Body of pancreas (tissue), 4 donors: ENCODE measurements at regions not wholly inside any gene's neighbourhood (a gene's known extent, or its start where the extent isn't known, plus 50 kb on each side); places are given as distances from the start of the nearest gene placed in this dataset.

Experiments used
- ATAC-seq: fragments of 150-250 bp; one replicate; pipeline ENCODE4 v1.9.1; 2016
- DNase-seq, 4 donors: peaks; one replicate each; pipeline ENCODE4 v3.0.0-alpha.2; 2019
- H3K27ac ChIP-seq, 4 donors: fragments of 200-600 bp; sonication (generic); 1 replicate in 3 of 4; 2 replicates in 1 of 4; pipeline versions ENCODE4 v1.5.1 to v1.6.1; 2016 to 2019; ENCODE audit warnings: mild to moderate bottlenecking in 1 of 4, mixed read lengths in 1 of 4, moderate library complexity in 1 of 4
- H3K27me3 ChIP-seq, 2 donors: fragments of 200-600 bp; sonication (generic); one replicate each; pipeline ENCODE4 v1.6.0; 2016; ENCODE audit warnings: mild to moderate bottlenecking in 1 of 2
- H3K36me3 ChIP-seq, 2 donors: fragments of 200-600 bp; sonication (generic); replicated peaks in 1 of 2; 2 replicates each; pipeline ENCODE4 v1.5.1; 2016; ENCODE audit warnings: low read depth in 2 of 2; ENCODE audit not compliant: insufficient read depth in 1 of 2
- H3K4me1 ChIP-seq: fragments of 200-600 bp; sonication (generic); one replicate; pipeline ENCODE4 v1.6.0; 2016
- H3K4me3 ChIP-seq, 2 donors: fragments of 200-600 bp; sonication (generic); 1 replicate in 1 of 2; 2 replicates in 1 of 2; pipeline ENCODE4 v1.5.1; 2016 to 2019
- H3K9me3 ChIP-seq, 3 donors: fragments of 200-600 bp; sonication (generic); 1 replicate in 2 of 3; 2 replicates in 1 of 3; pipeline ENCODE4 v1.5.1; 2016
- CTCF ChIP-seq, 7 experiments: fragments of 450-650 bp in 4 of 7; fragments of 200-600 bp in 3 of 7; sonication (generic) in 3 of 7; IDR thresholded peaks; one replicate each; pipeline ENCODE4 v1.5.1; 2016 to 2019; ENCODE audit warnings: antibody characterized with exemption in 7 of 7
- POLR2A ChIP-seq, 3 donors: fragments of 450-650 bp; IDR thresholded peaks; one replicate each; pipeline ENCODE4 v1.6.1; 2016; ENCODE audit warnings: antibody characterized with exemption in 3 of 3, mild to moderate bottlenecking in 2 of 3
- WGBS, 2 donors: methylation state at CpG; one replicate each; pipeline ENCODE4 v1.1.5; 2017; 5-methylcytosine and 5-hydroxymethylcytosine counted together
- intact Hi-C: fragments of 100-400 bp; cut with DNase I; formaldehyde crosslinking; loops from one replicate; pipeline ENCODE4 v1.15.1; 2023

- DNase-seq (no peak), ATAC-seq (no peak)
- TF ChIP-seq POLR2A (IDR thresholded peaks at IDR 0.05) (no peak), CTCF (IDR thresholded peaks at IDR 0.05) (no peak)
- H3K4me3 ChIP-seq: no peak overlapping the region
- 54 to 74% methylated on average over 5 of the region's 5 CpGs for WGBS, 2 donors
- no peak overlapping the region for H3K27ac ChIP-seq
- intact Hi-C loops: no loop called here
- H3K36me3 ChIP-seq: no peaks in the 10 kb centered on the region
- no peaks in the 10 kb centered on the region for H3K4me1 ChIP-seq
- H3K9me3 ChIP-seq: no peaks in the 10 kb centered on the region
- H3K27me3 ChIP-seq: no peaks in the 10 kb centered on the region
Measured at GRCh38 chr18:42417189-42417588, 462.2 kb downstream of the PIK3C3 start.

GRCh38 chr18:42418121-42418520 is 463.1 kb downstream of the PIK3C3 start:
- TF ChIP-seq POLR2A (IDR thresholded peaks at IDR 0.05): no peak
- no peak for TF ChIP-seq CTCF (IDR thresholded peaks at IDR 0.05)
- intact Hi-C loops: no loop called here
- no peak overlapping the region for H3K27ac ChIP-seq
- no peaks in the 10 kb centered on the region for H3K4me1 ChIP-seq
- no peaks in the 10 kb centered on the region for H3K27me3 ChIP-seq
- no peak for DNase-seq
- H3K9me3 ChIP-seq: no peaks in the 10 kb centered on the region
- no peaks in the 10 kb centered on the region for H3K36me3 ChIP-seq
- no peak overlapping the region for H3K4me3 ChIP-seq
- ATAC-seq: no peak
- 38 to 46% methylated on average over 1 of the region's 1 CpG for WGBS, 2 donors

- H3K4me3 ChIP-seq: no peak overlapping the region
- H3K36me3 ChIP-seq: no peaks in the 10 kb centered on the region
- intact Hi-C loops: no loop called here
- H3K27ac ChIP-seq: no peak overlapping the region
- ATAC-seq (no peak), DNase-seq (no peak)
- H3K4me1 ChIP-seq: no peaks in the 10 kb centered on the region
- no peaks in the 10 kb centered on the region for H3K27me3 ChIP-seq
- H3K9me3 ChIP-seq: no peaks in the 10 kb centered on the region
- TF ChIP-seq CTCF (IDR thresholded peaks at IDR 0.05): no peak
- no peak for TF ChIP-seq POLR2A (IDR thresholded peaks at IDR 0.05)
Measured at GRCh38 chr18:42425025-42425424, 470.0 kb downstream of the PIK3C3 start.

GRCh38 chr18:42426496-42427015 is 471.5 kb downstream of the PIK3C3 start:
- no peak overlapping the region for H3K27ac ChIP-seq
- intact Hi-C loops: no loop called here
- H3K27me3 ChIP-seq: no peaks in the 10 kb centered on the region
- ATAC-seq (no peak), DNase-seq (no peak)
- WGBS, 2 donors: 36 to 56% methylated on average over 2 of the region's 2 CpGs
- no peak overlapping the region for H3K4me3 ChIP-seq
- H3K36me3 ChIP-seq: no peaks in the 10 kb centered on the region
- no peaks in the 10 kb centered on the region for H3K9me3 ChIP-seq
- H3K4me1 ChIP-seq: no peaks in the 10 kb centered on the region
- TF ChIP-seq CTCF (IDR thresholded peaks at IDR 0.05) (no peak), POLR2A (IDR thresholded peaks at IDR 0.05) (no peak)

- H3K4me3 ChIP-seq: no peak overlapping the region
- DNase-seq (no peak), ATAC-seq (no peak)
- TF ChIP-seq CTCF (IDR thresholded peaks at IDR 0.05) (no peak), POLR2A (IDR thresholded peaks at IDR 0.05) (no peak)
- no peaks in the 10 kb centered on the region for H3K9me3 ChIP-seq
- intact Hi-C loops: no loop called here
- H3K27me3 ChIP-seq: no peaks in the 10 kb centered on the region
- 19 to 37% methylated on average over 5 of the region's 5 CpGs for WGBS, 2 donors
- no peaks in the 10 kb centered on the region for H3K36me3 ChIP-seq
- H3K27ac ChIP-seq: no peak overlapping the region
- no peaks in the 10 kb centered on the region for H3K4me1 ChIP-seq
Measured at GRCh38 chr18:42429196-42429595, 474.2 kb downstream of the PIK3C3 start.
